HG03565 (cell line): ENCODE measurements at regions not wholly inside any gene's neighbourhood (a gene's known extent, or its start where the extent isn't known, plus 50 kb on each side); places are given as distances from the start of the nearest gene placed in this dataset.
A peak's percentile ranks its signal among the peaks of the same experiment; 100 is the strongest.

ENCODE experiments used
- ATAC-seq: cut with Tn5 transposase; IDR thresholded peaks from one replicate; pipeline ENCODE4 v1.9.1; 2021; ENCODE audit warnings: mild to moderate bottlenecking, moderate library complexity; ENCODE audit not compliant: unreplicated experiment

DNA sequence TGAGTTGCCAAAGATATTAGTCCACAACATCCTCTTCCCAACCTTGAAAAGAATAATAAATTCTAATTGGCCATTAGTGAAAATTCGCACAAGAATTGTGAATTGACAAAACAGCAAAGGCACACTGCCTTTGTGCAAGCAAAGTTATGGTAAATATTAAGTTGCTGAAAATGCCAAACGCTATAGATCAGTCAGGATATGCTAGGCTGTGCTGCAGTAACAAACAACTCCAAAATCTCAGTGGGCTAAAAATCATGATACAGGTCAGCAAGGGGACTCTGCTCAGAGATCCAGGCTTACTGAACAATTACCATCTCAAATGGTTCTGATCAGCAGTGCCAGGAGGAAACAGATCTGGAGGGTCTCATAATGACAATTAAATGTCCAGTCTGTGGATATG is 238.0 kb upstream of the IGF1R start:
- no peak for ATAC-seq

DNA sequence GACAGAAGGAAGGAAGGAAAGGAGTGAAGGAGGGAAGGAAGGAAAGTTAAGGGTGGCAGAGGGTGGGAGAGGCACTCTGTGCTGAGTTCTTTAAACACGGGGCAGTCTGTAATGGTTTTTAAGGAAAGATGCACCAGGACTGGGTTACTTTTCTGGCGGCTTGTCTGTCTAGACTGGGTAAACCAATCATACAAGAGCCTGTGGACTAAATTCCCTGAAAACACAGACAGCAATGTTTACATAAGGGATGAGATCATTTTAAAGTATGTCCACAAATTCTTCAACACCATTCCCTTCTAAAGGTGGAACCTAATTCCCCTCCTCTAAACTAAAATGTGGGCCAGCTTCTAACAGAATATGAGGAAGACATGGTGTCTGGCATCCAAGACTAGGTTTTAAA is 235.5 kb upstream of the IGF1R start:
- no peak for ATAC-seq

DNA sequence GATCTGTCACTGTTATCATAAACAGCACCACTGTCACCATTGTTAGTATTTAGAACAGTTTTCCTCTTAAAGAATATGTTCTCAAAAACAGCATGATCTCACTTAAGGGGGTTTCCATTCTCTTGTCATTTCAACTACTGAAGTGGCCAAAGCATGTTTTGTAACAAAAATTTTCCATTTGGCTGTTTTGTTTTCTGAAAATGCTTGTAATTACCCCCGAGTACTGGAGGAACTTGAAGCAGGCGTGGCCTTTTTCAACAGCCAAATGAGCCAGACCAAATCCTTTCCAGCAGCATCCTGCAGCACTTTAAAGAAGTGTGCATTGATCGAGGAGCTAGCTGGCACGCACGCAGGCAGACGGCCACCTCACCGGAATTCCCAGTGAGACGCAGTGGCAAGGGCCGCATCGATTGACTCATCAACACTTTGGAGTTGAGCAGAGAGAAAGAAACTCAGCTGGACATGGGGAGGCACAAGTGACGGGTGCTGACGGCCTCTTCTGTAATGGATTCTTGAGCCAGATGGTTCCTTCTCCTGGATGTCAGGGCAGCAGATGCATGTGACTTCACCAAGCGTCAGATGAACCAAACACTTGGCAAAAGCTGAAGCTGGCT is 234.3 kb upstream of the IGF1R start:
- ATAC-seq: no peak

DNA sequence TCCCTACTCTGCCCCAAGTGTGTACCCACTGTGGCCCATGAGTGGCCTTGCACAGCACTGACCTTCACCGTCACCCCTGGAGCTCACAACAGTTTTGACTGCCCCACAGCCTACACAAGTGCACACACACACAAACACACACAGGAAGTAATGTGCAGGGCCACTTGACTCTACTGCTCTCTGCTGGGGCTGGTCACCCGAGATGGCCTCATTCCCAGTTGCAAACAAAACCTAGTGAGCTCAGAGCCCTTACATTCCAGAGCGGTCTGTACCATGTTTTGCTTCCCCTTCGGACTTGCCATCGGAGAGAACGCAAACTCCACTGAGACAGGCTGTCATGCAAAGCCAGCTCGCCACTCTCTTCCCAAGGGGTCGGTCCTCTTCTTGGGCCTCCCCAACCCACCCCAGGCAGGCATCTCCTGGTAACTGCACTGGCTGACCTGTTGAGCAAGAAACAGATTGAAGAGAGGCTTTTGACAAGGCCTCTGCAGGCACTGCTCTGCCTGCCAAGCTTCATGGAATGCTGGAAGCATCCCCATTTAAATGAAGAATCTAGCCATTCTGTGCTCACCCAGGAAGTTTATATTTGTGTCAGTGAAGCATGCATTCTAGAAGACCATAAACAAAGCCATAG is 232.0 kb upstream of the IGF1R start:
- ATAC-seq: no peak

DNA sequence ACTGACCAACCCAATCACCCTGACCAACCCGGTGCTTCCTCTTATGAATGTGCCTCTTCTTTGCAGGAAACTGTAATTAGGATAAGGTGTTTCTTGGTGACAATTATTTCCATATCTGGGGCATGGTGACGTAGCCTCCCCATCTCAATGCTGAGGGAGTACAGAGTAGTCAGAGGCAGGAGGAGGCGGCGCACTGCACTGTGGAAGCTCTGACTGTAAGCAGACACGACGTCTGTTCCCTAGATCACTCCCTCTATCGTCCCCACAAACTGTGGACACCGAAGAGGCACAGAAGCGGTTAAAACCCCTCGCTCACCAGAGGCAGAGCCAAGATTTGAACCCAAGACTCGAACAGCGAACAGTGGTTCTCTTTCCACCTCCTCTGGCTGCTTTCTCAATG is 231.0 kb upstream of the IGF1R start:
- no peak for ATAC-seq

DNA sequence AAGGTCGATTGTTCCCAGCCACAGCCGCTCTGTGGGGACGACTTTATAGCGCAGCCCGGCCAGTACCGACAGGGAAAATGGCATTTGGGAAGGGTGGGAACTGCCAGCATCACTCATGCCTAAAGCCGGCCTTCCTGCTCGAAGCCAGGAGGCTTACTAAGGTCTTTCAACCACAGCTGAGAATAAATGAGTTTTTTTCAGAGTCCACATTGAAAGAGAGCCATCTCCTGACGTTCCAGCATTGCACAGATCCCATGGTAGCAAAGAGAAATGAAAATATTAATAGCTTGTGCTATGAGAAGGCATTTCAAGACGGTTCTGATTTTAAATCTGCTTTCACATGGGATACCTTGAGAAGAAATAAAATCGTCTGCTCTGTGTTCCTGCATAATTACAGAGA is 230.2 kb upstream of the IGF1R start:
- no peak for ATAC-seq

DNA sequence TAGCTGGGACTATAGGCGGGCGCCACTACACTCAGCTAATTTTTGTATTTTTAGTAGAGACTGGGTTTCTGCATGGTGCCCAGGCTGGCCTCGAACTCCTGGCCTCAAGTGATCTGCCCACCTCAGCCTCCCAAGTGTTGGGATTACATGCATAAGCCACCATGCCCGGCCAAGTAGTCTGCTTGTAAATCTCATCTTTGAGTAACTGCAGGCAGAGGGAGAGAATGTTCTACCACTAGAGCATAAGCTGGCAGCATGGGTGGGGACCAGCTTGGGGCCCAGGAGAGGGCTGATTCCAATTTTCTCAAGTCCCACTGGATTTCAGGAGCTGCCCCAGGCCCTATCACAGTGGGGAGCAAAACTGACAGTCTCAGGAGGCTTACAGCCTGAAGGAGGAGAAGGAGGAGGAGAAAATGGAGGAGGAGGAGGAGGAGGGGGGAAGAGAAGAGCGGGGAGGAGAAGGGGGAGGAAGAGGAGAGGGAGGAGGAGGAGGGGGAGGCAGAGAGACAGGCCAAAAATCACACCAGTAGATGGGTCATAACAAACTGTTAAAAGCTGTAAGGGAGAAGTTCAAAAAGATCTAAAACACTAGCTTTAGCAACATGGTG is 229.1 kb upstream of the IGF1R start:
- ATAC-seq: no peak

DNA sequence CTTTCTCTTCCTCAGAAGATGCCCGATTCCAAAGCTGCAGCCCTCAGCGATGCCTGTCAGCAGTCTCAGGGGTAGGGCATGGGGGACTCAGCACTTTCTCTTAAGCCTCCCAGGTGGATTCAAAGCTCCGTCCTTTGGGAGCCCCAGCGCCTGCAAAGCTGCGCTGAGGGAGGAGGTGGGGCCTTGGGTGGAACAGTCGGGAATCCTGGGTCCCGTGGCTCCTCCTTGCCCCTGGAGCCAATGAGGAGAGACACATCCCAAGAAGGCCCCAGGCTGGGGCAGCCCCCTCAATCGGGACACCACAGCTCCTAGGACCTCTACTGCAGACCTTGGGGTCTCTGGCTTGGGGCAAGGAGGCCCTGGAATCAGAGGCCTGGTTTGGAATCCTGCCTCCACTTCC is 227.5 kb upstream of the IGF1R start:
- ATAC-seq: no peak

DNA sequence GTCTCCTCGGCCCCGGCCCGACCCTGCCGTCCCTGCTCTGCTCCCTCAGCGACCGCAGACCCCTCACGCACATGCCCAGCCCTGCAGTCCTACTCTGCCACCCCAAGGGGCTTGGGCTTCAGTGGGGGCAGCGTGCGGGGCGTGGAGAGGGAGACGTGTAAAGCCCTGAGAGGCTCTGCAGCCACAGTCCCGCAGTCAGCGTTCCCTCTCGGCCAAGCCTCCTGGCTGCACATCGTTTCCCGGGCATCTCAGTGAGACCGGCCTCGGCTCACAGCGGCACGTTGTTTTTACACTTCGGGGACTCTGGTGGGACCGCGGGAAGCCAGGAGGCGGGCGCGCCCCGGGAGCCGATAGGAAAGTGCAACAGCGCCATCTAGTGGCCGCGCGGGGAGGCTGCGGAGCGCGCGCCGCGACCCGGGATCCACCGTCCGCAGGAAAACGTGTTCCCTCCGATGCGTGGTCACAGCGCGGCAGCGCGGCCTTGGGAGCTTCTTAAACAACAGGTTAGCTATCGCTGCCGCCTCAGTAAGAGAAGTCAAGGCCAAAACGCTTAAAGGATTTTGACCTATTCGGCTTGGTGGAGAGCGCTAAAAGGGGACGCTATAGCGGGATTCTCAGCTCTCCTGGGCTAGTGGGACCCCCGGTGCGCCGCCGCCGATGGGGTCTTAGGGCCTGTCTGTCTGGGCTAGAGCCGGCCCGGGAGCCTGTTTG is 226.8 kb upstream of the IGF1R start:
- ATAC-seq: peak; percentile 80

DNA sequence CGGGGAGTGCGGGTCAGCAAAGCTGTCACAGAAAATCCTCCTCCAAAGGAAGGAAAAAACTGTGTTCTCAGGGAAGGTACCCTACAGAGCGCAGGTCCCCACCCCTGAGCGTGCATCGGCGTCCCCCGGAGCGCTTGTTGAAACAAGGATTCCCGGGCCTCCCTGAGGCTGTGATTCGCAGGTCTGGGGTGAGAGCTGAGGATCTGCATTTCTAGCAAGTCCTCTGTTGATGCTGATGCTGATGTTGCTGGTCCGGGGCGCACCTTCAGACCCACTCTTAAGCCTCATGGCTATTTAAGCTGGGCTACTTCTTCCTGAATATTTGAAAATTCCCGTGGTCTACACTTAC is 226.2 kb upstream of the IGF1R start:
- ATAC-seq: no peak

DNA sequence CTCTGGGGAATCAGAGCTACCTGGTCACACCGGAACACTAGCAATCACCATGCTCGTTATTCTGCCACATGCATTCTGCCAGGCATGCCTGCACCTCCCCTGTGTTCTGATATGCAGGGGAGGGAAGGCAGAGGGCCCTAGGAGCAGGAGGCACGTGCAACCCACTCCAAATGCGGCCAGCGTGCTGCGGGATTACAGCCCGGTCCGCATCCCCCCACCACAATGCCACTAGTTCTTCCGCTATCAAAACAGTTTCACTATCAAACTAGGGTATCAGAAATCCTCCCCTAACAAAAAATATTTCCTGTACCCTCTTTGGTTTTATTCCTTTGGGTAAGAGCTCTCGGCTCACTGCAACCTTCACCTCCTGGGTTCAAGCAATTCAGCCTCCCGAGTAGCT is 223.2 kb upstream of the IGF1R start:
- no peak for ATAC-seq

DNA sequence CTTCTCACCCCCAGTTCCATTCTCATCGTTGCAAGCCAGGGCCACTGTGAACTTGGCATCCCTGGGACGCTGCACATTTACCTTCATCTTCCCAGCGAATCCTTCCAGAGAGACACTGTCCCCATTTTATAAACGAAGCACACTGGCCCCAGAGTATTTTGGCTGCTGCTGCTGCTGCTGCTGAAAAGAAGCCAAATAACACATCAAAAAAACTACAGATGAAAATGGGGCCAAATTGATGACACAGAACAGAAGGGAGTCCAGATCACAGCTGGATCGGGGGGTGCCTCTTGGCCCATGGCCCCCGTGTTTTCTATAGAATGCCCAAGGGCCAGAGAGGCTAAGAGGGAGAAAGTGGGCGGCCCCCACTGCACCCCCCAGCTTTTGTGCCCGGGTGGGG is 221.0 kb upstream of the IGF1R start:
- no peak for ATAC-seq

DNA sequence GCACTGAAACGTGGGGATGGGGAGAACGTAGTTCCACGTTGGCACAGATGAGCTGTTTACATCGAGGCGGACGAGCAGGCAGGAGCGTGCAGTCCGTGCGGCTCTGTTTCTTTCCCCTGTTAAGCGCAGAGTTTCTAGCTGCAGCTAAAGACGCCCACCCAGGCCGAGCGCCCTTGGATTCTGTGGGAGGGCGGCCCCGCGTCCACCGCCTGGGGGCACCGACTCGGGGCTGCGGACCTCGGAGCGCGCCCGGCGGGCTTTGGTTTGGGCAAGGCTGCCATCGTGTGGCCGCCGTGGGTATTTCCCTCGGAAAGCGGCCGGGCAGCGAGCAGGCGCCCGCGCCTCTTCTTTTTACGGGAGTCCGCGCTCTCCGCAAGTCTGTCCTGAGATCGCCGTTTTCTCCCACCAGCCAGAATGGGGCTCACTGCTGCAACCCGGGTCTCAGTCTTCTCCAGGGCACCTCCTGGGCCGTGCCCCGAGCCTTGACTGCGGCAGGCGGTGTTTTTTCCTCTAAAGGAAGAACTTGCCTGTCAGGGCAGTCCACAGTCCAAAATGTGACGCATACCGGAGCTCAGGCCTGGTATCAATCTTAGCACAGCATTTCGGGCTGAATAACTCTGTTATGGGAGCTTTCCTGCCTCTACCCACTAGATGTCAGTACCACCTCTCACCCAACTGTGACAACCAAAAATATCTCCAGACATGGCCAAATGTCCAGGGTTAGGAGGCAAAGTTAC is 219.9 kb upstream of the IGF1R start:
- ATAC-seq: peak; percentile 85

DNA sequence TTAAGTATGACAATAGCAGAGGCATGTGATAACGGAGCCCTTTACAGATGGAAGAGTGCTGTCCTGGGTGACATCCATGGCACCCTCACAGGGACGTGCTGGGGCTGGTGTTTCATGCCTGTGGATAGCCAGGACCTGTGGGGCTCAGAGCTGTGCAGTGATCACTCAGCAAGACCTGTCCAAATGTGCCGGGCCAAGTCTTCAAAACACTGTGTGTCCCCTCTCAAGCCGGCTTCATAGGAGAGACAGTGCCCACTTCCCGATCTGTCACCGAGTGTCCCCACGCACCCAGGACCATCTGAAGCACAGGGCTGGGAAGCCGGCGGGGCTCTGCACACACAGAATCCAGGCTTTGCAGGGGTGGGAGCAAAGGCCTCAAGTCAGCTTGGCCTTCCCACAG is 217.2 kb upstream of the IGF1R start:
- ATAC-seq: no peak

DNA sequence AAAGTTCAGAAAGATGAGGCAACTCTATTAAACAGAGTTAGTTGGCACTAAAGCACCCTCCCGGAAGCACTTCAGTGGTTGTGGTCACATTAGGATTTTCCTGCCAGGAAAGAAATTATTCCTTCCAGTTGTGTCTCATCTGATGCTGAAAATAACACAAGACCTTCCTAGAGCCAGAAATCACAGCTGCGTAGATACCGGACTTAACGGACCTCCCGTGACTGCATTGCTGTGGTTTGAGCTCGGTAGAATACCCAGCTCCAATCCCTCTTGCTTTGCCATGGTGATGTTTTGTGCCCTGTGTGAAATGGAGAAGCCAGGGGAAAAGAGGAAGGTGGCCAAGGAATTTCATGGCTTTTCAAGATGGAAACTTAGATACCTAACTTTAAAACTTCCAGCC is 215.0 kb upstream of the IGF1R start:
- ATAC-seq: no peak

DNA sequence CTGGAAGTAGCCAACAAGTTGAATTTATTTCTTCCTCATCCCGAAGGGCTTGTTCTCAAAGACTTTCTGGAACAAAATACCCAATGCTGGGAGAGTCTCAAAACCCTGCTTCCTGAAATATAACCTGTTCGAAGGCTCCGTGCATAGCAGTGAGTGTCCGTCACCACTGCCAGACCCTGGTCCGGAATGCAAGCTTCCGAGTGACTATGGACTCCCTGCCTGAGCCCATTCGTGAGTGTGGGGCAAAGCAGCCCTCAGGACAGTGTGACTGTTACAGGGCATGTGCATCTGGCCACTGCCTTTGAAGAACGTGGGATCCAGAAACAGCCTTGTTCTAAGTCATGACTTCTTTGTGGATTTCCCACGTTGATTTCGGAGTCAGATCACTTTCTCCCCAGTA is 214.5 kb upstream of the IGF1R start:
- ATAC-seq: no peak

DNA sequence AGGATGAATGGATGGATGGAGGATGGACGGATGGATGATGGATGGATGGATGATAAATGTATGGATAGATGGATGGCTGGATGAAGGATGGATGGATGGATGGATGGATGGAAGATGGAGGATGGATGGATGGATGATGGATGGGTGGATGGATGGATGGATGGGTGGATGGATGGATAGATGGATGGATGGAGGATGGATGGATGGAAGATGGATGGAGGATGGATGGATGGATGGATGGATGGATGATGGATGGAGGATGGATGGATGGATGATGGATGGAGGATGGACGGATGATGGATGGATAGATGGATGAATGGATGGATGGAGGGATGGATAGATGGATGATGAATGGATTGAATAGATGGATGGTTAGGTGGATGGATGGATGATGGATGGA is 210.6 kb upstream of the IGF1R start:
- ATAC-seq: no peak

DNA sequence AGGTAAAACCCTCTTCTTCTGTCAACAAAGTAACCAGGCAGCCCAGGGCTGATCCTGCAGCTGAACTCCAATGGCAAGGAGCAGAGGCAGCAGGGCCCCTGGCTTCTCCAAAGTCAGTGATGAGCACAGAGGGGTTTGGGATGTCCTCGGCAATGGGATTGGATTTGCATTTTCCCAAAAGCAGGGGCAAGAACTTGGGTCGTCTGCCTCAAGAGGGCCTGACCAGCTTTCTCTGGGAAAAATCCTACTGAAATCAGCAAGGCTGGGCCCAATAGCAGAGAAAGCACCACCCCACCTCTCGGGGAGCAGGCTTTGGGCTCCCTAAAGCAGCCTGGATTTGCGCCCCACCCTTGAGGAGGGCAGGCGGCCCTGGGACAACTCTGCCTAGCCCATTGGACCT is 210.0 kb upstream of the IGF1R start:
- no peak for ATAC-seq

DNA sequence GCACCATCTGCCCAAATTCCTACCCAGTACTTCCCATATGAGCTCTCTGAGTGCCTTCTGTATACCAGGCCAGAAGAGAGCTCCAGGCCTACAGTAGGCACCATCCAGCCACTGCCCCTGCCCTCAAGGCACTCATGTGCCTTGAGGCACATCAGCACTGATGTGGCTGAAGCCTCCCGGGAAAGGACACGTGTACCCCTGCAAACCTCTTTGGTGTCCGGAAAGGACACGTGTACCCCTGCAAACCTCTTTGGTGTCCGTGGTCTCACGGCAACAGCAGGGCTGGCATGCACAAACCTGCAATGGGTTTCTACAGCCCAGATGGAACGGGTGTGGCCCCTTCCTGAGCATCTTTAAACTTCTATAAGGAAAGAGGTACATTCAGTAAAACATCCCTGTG is 209.4 kb upstream of the IGF1R start:
- ATAC-seq: no peak

DNA sequence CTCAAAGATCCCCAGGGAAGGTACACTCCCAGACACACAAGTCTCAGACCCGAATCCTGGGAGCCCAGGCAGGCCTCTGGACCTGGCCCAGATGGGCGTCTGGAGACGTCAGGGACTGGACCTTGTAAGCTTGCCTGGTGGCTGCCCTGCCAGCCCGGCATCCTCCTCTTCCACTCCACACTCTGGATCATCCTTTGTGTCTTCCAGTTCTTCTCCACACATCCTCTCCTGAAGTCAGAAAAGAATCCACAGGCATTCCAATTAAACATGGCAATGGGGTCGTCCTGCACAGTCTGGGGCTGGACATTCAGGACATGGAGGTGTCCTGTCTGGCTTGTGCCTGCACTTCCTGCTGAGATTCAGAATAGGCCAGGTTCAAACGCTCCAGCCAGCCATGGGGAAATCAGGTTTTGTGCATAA is 208.8 kb upstream of the IGF1R start:
- ATAC-seq: no peak

DNA sequence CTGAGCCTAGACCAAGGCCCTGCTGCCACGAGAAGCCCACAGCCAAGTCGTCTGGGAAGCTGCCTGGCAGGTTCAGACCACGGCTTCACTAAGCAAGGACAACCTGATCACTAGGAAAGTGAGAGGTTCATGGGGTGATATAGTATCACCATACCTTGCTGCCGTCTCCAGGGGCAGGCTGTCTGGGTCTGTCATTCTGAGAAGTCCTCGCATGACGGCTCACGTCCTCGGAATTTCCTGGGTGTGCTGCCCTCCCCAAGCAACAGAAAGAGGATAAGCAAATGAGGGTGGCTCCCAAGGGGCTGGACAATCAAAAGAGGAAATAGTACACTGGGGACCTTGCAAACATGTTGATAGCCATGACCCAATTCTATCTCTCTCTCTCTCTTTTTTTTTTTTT is 207.4 kb upstream of the IGF1R start:
- peak; percentile 53 for ATAC-seq

DNA sequence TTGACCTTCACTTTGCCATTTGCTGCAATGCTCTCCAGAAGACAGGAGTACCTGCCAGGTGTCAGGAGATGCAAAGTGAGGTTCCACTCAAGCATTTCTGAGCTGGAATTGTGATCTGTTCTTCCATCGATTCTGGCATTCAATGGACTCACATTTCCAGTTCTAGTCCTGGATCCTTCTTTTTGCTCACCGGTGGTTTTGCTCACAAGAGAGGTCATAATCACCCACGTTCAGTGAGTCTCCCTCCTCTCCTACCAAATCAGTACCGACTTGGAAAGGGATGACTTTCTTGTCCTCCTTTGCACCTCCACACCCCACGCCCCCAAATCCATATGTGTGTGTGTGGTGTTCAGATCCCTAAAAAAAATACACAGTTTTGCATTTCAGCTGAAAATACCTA is 206.7 kb upstream of the IGF1R start:
- no peak for ATAC-seq
